DND-41 (cell line): ENCODE measurements at regions not wholly inside any gene's neighbourhood (a gene's known extent, or its start where the extent isn't known, plus 50 kb on each side); places are given as distances from the start of the nearest gene placed in this dataset.

Experiments used
- EZH2 ChIP-seq: IDR thresholded peaks from 3 replicates; pipeline ENCODE4 v1.6.1; 2012; ENCODE audit warnings: borderline replicate concordance, low read depth, mild to moderate bottlenecking, moderate library complexity, low read length, inconsistent platforms; ENCODE audit not compliant: severe bottlenecking
- TF ChIP-seq, protein P1 (sequence below): IDR thresholded peaks from 2 replicates; pipeline ENCODE4 v1.5.1; 2012; ENCODE audit warnings: borderline replicate concordance, low read length, moderate library complexity, mild to moderate bottlenecking; ENCODE audit not compliant: poor library complexity, severe bottlenecking; ENCODE audit errors: extremely low read depth

- TF ChIP-seq, protein P1, sequence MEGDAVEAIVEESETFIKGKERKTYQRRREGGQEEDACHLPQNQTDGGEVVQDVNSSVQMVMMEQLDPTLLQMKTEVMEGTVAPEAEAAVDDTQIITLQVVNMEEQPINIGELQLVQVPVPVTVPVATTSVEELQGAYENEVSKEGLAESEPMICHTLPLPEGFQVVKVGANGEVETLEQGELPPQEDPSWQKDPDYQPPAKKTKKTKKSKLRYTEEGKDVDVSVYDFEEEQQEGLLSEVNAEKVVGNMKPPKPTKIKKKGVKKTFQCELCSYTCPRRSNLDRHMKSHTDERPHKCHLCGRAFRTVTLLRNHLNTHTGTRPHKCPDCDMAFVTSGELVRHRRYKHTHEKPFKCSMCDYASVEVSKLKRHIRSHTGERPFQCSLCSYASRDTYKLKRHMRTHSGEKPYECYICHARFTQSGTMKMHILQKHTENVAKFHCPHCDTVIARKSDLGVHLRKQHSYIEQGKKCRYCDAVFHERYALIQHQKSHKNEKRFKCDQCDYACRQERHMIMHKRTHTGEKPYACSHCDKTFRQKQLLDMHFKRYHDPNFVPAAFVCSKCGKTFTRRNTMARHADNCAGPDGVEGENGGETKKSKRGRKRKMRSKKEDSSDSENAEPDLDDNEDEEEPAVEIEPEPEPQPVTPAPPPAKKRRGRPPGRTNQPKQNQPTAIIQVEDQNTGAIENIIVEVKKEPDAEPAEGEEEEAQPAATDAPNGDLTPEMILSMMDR = no peak
- no peak for TF ChIP-seq EZH2
Measured at GRCh38 chr12:75820071-75820470, 211.5 kb downstream of the PHLDA1 start.
